OCI-LY3 (cell line): ENCODE measurements at regions not wholly inside any gene's neighbourhood (a gene's known extent, or its start where the extent isn't known, plus 50 kb on each side); places are given as distances from the start of the nearest gene placed in this dataset.

Experiments
- EZH2phosphoT487 ChIP-seq: fragments of 200-600 bp; shearing (Covaris generic); IDR thresholded peaks from 2 replicates; pipeline ENCODE4 v1.6.1; 2018; ENCODE audit warnings: antibody characterized with exemption, mixed run types, low read depth
- TF ChIP-seq, protein P1 (sequence below): fragments of 200-600, 300-600 bp; sonication (generic); IDR thresholded peaks from 2 replicates; pipeline ENCODE4 v1.5.1; 2014; ENCODE audit warnings: antibody characterized with exemption, low read length, low read depth

DNA sequence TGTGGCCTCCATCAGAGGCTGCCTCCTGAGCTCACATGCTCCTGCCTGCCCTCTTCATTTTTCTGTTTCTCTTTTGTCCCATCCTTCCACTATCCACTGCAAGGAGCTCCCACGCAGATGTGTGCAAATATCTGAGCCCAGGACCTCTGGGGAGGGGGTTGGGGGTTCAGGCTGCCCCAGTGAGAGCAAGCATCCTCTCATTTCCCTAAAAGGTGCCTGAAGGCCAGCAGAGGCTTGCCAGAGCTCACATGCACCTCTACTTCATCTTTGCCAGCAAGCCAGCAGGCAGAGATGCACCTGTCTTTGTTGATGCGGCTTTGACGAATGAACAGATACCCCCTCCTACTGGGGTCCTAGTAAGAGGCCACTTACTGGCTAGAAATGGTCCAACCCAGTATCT lies 128.8 kb downstream of the FGF9 start:
- TF ChIP-seq, protein P1, sequence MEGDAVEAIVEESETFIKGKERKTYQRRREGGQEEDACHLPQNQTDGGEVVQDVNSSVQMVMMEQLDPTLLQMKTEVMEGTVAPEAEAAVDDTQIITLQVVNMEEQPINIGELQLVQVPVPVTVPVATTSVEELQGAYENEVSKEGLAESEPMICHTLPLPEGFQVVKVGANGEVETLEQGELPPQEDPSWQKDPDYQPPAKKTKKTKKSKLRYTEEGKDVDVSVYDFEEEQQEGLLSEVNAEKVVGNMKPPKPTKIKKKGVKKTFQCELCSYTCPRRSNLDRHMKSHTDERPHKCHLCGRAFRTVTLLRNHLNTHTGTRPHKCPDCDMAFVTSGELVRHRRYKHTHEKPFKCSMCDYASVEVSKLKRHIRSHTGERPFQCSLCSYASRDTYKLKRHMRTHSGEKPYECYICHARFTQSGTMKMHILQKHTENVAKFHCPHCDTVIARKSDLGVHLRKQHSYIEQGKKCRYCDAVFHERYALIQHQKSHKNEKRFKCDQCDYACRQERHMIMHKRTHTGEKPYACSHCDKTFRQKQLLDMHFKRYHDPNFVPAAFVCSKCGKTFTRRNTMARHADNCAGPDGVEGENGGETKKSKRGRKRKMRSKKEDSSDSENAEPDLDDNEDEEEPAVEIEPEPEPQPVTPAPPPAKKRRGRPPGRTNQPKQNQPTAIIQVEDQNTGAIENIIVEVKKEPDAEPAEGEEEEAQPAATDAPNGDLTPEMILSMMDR, result no peak
- no peak for TF ChIP-seq EZH2phosphoT487
